A549 (cell line): ENCODE measurements at regions not wholly inside any gene's neighbourhood (a gene's known extent, or its start where the extent isn't known, plus 50 kb on each side); places are given as distances from the start of the nearest gene placed in this dataset.

Experiments used
- CHD2 ChIP-seq: fragments of 150-350 bp; IDR thresholded peaks from 2 replicates; pipeline ENCODE4 v1.6.1; 2014; ENCODE audit warnings: low read length; ENCODE audit not compliant: partially characterized antibody
- CTCF ChIP-seq: fragments of >200 bp; sonication (Bioruptor Twin); formaldehyde crosslinking; IDR thresholded peaks from 3 replicates; pipeline ENCODE4 v1.5.1; 2016
- EP300 ChIP-seq, 2 experiments: fragments of >200 bp; sonication (Bioruptor Twin); formaldehyde crosslinking; IDR thresholded peaks; 2 replicates in 1 of 2; 3 replicates in 1 of 2; pipeline ENCODE4 v1.6.1; 2016 to 2017
- GATA3 ChIP-seq: IDR thresholded peaks from 2 replicates; pipeline ENCODE4 v1.6.1; 2012; ENCODE audit warnings: borderline replicate concordance
- REST ChIP-seq: fragments of 200-600 bp; sonication (generic); IDR thresholded peaks from 2 replicates; pipeline ENCODE4 v1.6.1; 2016; ENCODE audit warnings: antibody characterized with exemption, mild to moderate bottlenecking, moderate library complexity

GRCh38 chr20:50366270-50367103 is 143.7 kb upstream of the PTPN1 start:
- TF ChIP-seq GATA3 = no peak
- TF ChIP-seq EP300 (IDR thresholded peaks at IDR 0.05) = no peak
- no peak for TF ChIP-seq CTCF
- TF ChIP-seq REST = no peak
- no peak for TF ChIP-seq CHD2
